PC-9 (cell line): ENCODE measurements at regions not wholly inside any gene's neighbourhood (a gene's known extent, or its start where the extent isn't known, plus 50 kb on each side); places are given as distances from the start of the nearest gene placed in this dataset.

Experiments used
- CTCF ChIP-seq: fragments of 200-600 bp; sonication (generic); conservative IDR thresholded peaks from 2 replicates; pipeline ENCODE4 v1.6.1; 2017; ENCODE audit warnings: mixed run types, antibody characterized with exemption, mild to moderate bottlenecking, moderate library complexity
- EZH2 ChIP-seq: fragments of 200-600 bp; sonication (generic); IDR thresholded peaks from 2 replicates; pipeline ENCODE4 v1.8.0; 2017; ENCODE audit warnings: antibody characterized with exemption, low read depth

- TF ChIP-seq CTCF = no peak
- no peak for TF ChIP-seq EZH2
These were observed 91.5 kb downstream of the LYZL2 start for GRCh38 chr10:30538086-30538485.
